ENCODE measurements at regions not wholly inside any gene's neighbourhood (a gene's known extent, or its start where the extent isn't known, plus 50 kb on each side); places are given as distances from the start of the nearest gene placed in this dataset.

GRCh38 chr5:126052120-126052519, 371.1 kb upstream of the GRAMD2B start:
- no peak for TF ChIP-seq POLR2A (IDR thresholded peaks at IDR 0.05)
- no peak for TF ChIP-seq CTCF (IDR thresholded peaks at IDR 0.05)

All from lower leg skin (tissue), 3 donors.